Activated CD8-positive, alpha-beta memory T cell treated with anti-CD3 and anti-CD28 coated beads, Interleukin-2, amount 50 U/mL, for 24 hours (primary cell): ENCODE measurements at regions not wholly inside any gene's neighbourhood (a gene's known extent, or its start where the extent isn't known, plus 50 kb on each side); places are given as distances from the start of the nearest gene placed in this dataset.

Experiments
- DNase-seq: peaks from one replicate; pipeline ENCODE4 v3.0.0-alpha.2; 2020; ENCODE audit errors: extremely low read depth

GRCh38 chr3:67288466-67289106 is 290.5 kb downstream of the KBTBD8 start:
- no peak for DNase-seq

GRCh38 chr3:67289626-67290025 is 291.5 kb downstream of the KBTBD8 start:
- no peak for DNase-seq

- no peak for DNase-seq
These were observed 292.3 kb downstream of the KBTBD8 start for GRCh38 chr3:67290438-67290837.

- DNase-seq: no peak
These were observed 293.5 kb downstream of the KBTBD8 start for GRCh38 chr3:67291287-67292252.

GRCh38 chr3:67292356-67293121 is 294.4 kb downstream of the KBTBD8 start:
- no peak for DNase-seq

- DNase-seq: no peak
These were observed 296.2 kb downstream of the KBTBD8 start for GRCh38 chr3:67294341-67294740.

GRCh38 chr3:67296039-67296892 is 298.2 kb downstream of the KBTBD8 start:
- no peak for DNase-seq

- no peak for DNase-seq
These were observed 299.8 kb downstream of the KBTBD8 start for GRCh38 chr3:67297715-67298475.

GRCh38 chr3:67301556-67301955 is 303.4 kb downstream of the KBTBD8 start:
- DNase-seq: no peak

GRCh38 chr3:67302489-67302888 is 304.4 kb downstream of the KBTBD8 start:
- no peak for DNase-seq

- no peak for DNase-seq
These were observed 307.1 kb downstream of the KBTBD8 start for GRCh38 chr3:67305160-67305559.

- DNase-seq: no peak
These were observed 307.8 kb downstream of the KBTBD8 start for GRCh38 chr3:67305922-67306321.

GRCh38 chr3:67311440-67311839 is 313.3 kb downstream of the KBTBD8 start:
- no peak for DNase-seq

GRCh38 chr3:67312155-67312554 is 314.0 kb downstream of the KBTBD8 start:
- no peak for DNase-seq

- DNase-seq: no peak
These were observed 320.1 kb downstream of the KBTBD8 start for GRCh38 chr3:67318162-67318561.

GRCh38 chr3:67324554-67324953 is 326.4 kb downstream of the KBTBD8 start:
- no peak for DNase-seq
